ENCODE measurements at regions not wholly inside any gene's neighbourhood (a gene's known extent, or its start where the extent isn't known, plus 50 kb on each side); places are given as distances from the start of the nearest gene placed in this dataset.

- Histone ChIP-seq H3K4me3 (no peak overlapping the region), H3K27me3 (no peaks in the 10 kb centered on the region), H3K4me1 (no peaks in the 10 kb centered on the region), H3K27ac (no peak overlapping the region), H3K36me3 (no peaks in the 10 kb centered on the region), H3K9me3 (no peaks in the 10 kb centered on the region)
- TF ChIP-seq CTCF (IDR thresholded peaks at IDR 0.05): no peak
- DNase-seq (ENCODE audit: low spot score in 2 of 2): no peak
- intact Hi-C loops (cut with DNase I): no loop called here
These were observed 258.0 kb downstream of the METTL4 start for GRCh38 chr18:2313332-2313731.

GRCh38 chr18:2316082-2316750, 255.1 kb downstream of the METTL4 start:
- H3K27me3 ChIP-seq: no peaks in the 10 kb centered on the region
- H3K4me1 ChIP-seq: no peaks in the 10 kb centered on the region
- intact Hi-C loops (cut with DNase I): no loop called here
- H3K27ac ChIP-seq: no peak overlapping the region
- H3K36me3 ChIP-seq: no peaks in the 10 kb centered on the region
- TF ChIP-seq CTCF (IDR thresholded peaks at IDR 0.05): no peak
- no peak for DNase-seq (ENCODE audit: low spot score in 2 of 2)
- H3K4me3 ChIP-seq: no peak overlapping the region
- H3K9me3 ChIP-seq: no peaks in the 10 kb centered on the region

- intact Hi-C loops (cut with DNase I): no loop called here
- Histone ChIP-seq H3K27me3 (no peaks in the 10 kb centered on the region), H3K9me3 (no peaks in the 10 kb centered on the region), H3K4me3 (no peak overlapping the region), H3K27ac (no peak overlapping the region), H3K36me3 (no peaks in the 10 kb centered on the region), H3K4me1 (no peaks in the 10 kb centered on the region)
- TF ChIP-seq CTCF (IDR thresholded peaks at IDR 0.05): no peak
- DNase-seq (ENCODE audit: low spot score in 2 of 2): no peak
These were observed 254.3 kb downstream of the METTL4 start for GRCh38 chr18:2316751-2317696.

- TF ChIP-seq CTCF (IDR thresholded peaks at IDR 0.05): no peak
- Histone ChIP-seq H3K36me3 (no peaks in the 10 kb centered on the region), H3K27ac (no peak overlapping the region), H3K27me3 (no peaks in the 10 kb centered on the region), H3K9me3 (no peaks in the 10 kb centered on the region), H3K4me3 (no peak overlapping the region), H3K4me1 (no peaks in the 10 kb centered on the region)
- DNase-seq (ENCODE audit: low spot score in 2 of 2): no peak
- intact Hi-C loops (cut with DNase I): no loop called here
These were observed 246.8 kb downstream of the METTL4 start for GRCh38 chr18:2324459-2324858.

- intact Hi-C loops (cut with DNase I): no loop called here
- no peak overlapping the region for H3K4me3 ChIP-seq
- no peaks in the 10 kb centered on the region for H3K4me1 ChIP-seq
- H3K36me3 ChIP-seq: no peaks in the 10 kb centered on the region
- no peak overlapping the region for H3K27ac ChIP-seq
- H3K27me3 ChIP-seq: no peaks in the 10 kb centered on the region
- no peak for TF ChIP-seq CTCF (IDR thresholded peaks at IDR 0.05)
- DNase-seq (ENCODE audit: low spot score in 2 of 2): no peak
- H3K9me3 ChIP-seq: no peaks in the 10 kb centered on the region
These were observed 245.9 kb downstream of the METTL4 start for GRCh38 chr18:2325308-2325849.

Data from ascending aorta (tissue), 2 donors.